Endothelial cell of umbilical vein (primary cell): ENCODE measurements at regions not wholly inside any gene's neighbourhood (a gene's known extent, or its start where the extent isn't known, plus 50 kb on each side); places are given as distances from the start of the nearest gene placed in this dataset.

Source experiments
- BruUV-seq: library from RNA; stranded (reverse); fragments of 400-500 nt; replicated peaks from 2 replicates; lab custom pipeline; 2021; lab: Mats Ljungman, UMichigan
- CTCF ChIA-PET: fragments of 300-600, 350-600 bp; sonication (Branson Sonifier 250); formaldehyde crosslinking; loops from one replicate; lab custom pipeline; 2021; ENCODE audit warnings: antibody characterized with exemption, inconsistent platforms; lab: Charles Lee
- POLR2A ChIA-PET: fragments of 300-600, 350-600 bp; sonication (Branson Sonifier 250); formaldehyde crosslinking; loops from one replicate; lab custom pipeline; 2021; ENCODE audit warnings: antibody characterized with exemption, inconsistent platforms; lab: Charles Lee
- DNase-seq: peaks from one replicate; pipeline ENCODE4 v3.0.0-alpha.2; 2011; ENCODE audit warnings: low read depth, low spot score
- FAIRE-seq: peaks from 2 replicates; lab custom pipeline; 2011; peaks lifted over from hg19 to GRCh38; lab: Jason Lieb, UNC
- H2AFZ ChIP-seq: 2 replicates; pipeline ENCODE4 v1.6.0; 2012; ENCODE audit warnings: low read depth, low read length, control low read depth, inconsistent platforms
- H3K27ac ChIP-seq: 2 replicates; pipeline ENCODE4 v1.5.1; 2011; ENCODE audit warnings: low read depth, mild to moderate bottlenecking, control low read depth, low read length, moderate library complexity; ENCODE audit not compliant: insufficient read depth
- H3K27me3 ChIP-seq, 2 experiments: 2 replicates each; pipeline versions ENCODE4 v1.6.0 to v1.6.1; 2011; ENCODE audit warnings: low read length in 2 of 2, mixed read lengths in 1 of 2; ENCODE audit not compliant: control insufficient read depth in 2 of 2, insufficient read depth in 2 of 2
- H3K36me3 ChIP-seq, 2 experiments: 2 replicates in 1 of 2; 3 replicates in 1 of 2; pipeline ENCODE4 v1.5.1; 2011; ENCODE audit warnings: low read length in 2 of 2, mild to moderate bottlenecking in 1 of 2, moderate library complexity in 1 of 2; ENCODE audit not compliant: control insufficient read depth in 2 of 2, insufficient read depth in 2 of 2; ENCODE audit errors: extremely low read depth in 1 of 2
- H3K4me1 ChIP-seq: 3 replicates; pipeline ENCODE4 v1.5.1; 2011; ENCODE audit warnings: mild to moderate bottlenecking, low read length; ENCODE audit not compliant: control insufficient read depth, insufficient read depth; ENCODE audit errors: extremely low read depth
- H3K4me2 ChIP-seq: 2 replicates; pipeline ENCODE4 v1.6.1; 2011; ENCODE audit warnings: low read length, control low read depth, mixed read lengths; ENCODE audit not compliant: insufficient read depth
- H3K4me3 ChIP-seq, 3 experiments: fragments of 200-600 bp in 1 of 3; sonication (generic), shearing (Covaris generic) in 1 of 3; replicated peaks in 1 of 3; 2 replicates each; pipeline ENCODE4 v1.5.1; 2011 to 2016; ENCODE audit warnings: control low read depth in 3 of 3, low read length in 3 of 3, mild to moderate bottlenecking in 2 of 3, inconsistent platforms in 1 of 3, low read depth in 1 of 3, moderate library complexity in 1 of 3; ENCODE audit not compliant: insufficient read depth in 1 of 3
- H3K79me2 ChIP-seq: 2 replicates; pipeline ENCODE4 v1.6.0; 2012; ENCODE audit warnings: low read length, inconsistent platforms; ENCODE audit not compliant: control insufficient read depth, insufficient read depth
- H3K9ac ChIP-seq: replicated peaks from 2 replicates; pipeline ENCODE3; 2011; ENCODE audit warnings: low read length, control low read depth; ENCODE audit not compliant: insufficient read depth; ENCODE audit errors: extremely low read depth
- H3K9me1 ChIP-seq: replicated peaks from 3 replicates; pipeline ENCODE4 v1.6.0; 2011; ENCODE audit warnings: mild to moderate bottlenecking, low read length; ENCODE audit not compliant: control insufficient read depth, insufficient read depth; ENCODE audit errors: extremely low read depth
- H3K9me3 ChIP-seq: replicated peaks from 2 replicates; pipeline ENCODE4 v1.5.1; 2012; ENCODE audit warnings: low read length, inconsistent platforms; ENCODE audit not compliant: control insufficient read depth, insufficient read depth
- H4K20me1 ChIP-seq: replicated peaks from 2 replicates; pipeline ENCODE3; 2011; ENCODE audit warnings: mild to moderate bottlenecking, low read length; ENCODE audit not compliant: control insufficient read depth, insufficient read depth; ENCODE audit errors: extremely low read depth
- EZH2 ChIP-seq: IDR thresholded peaks from 2 replicates; pipeline ENCODE4 v1.6.1; 2012; ENCODE audit warnings: borderline replicate concordance, low read depth, mild to moderate bottlenecking, moderate library complexity, low read length, inconsistent platforms; ENCODE audit not compliant: severe bottlenecking
- GATA2 ChIP-seq: IDR thresholded peaks from 2 replicates; pipeline ENCODE4 v1.7.0; 2011; ENCODE audit warnings: low read depth, mild to moderate bottlenecking, moderate library complexity, mixed read lengths, low read length; ENCODE audit not compliant: insufficient read length, insufficient read depth
- JUN ChIP-seq: IDR thresholded peaks from 2 replicates; pipeline ENCODE4 v1.6.1; 2011; ENCODE audit warnings: borderline replicate concordance, low read depth; ENCODE audit not compliant: insufficient read length, insufficient read depth
- POLR2A ChIP-seq: IDR thresholded peaks from 2 replicates; pipeline ENCODE4 v1.6.1; 2012; ENCODE audit warnings: low read depth, mild to moderate bottlenecking, control low read depth, low read length
- dilution Hi-C: fragments of 300-500 bp; cut with MboI; formaldehyde crosslinking; loops from one replicate; pipeline ENCODE4 v1.15.0; 2019; ENCODE audit warnings: low sequenced_read_pairs; ENCODE audit not compliant: extremely low pct_ligation_motif_present
- intact Hi-C: fragments of 100-400 bp; cut with micrococcal nuclease; formaldehyde crosslinking; loops from one replicate; pipeline ENCODE4 v1.10.0; 2022

DNA sequence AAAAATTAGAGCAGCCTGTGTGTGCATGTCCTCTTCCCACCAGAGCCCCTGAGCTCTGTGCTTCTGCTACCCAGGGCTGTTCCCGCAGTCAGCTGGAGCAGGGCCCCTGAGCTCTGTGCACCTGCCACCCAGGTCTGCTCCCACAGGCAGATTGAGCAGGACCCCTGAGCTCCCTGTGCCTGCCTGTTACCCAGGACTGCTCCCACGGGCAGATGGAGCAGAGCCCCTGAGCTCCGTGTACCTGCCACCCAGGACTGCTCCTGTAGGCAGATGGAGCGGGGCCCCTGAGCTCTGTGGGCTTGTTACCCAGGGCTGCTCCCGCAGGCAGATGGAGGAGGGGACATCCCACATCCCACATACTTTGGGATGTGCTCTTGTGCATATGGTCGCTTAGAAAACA is 186.8 kb upstream of the SOX1 start:
- no peaks in the 10 kb centered on the region for H4K20me1 ChIP-seq
- no peaks in the 10 kb centered on the region for H3K27me3 ChIP-seq
- no peak overlapping the region for H2AFZ ChIP-seq
- FAIRE-seq = no peak
- BruUV-seq = no TSS peak
- no peak overlapping the region for H3K4me3 ChIP-seq
- POLR2A ChIA-PET = no interaction called here
- CTCF ChIA-PET = no interaction called here
- dilution Hi-C loops (no loop called here), intact Hi-C loops (no loop called here)
- H3K4me1 ChIP-seq = no peaks in the 10 kb centered on the region
- no peaks in the 10 kb centered on the region for H3K79me2 ChIP-seq
- no peak for TF ChIP-seq JUN
- no peak for TF ChIP-seq POLR2A
- TF ChIP-seq EZH2 = no peak
- TF ChIP-seq GATA2 = no peak
- no peak overlapping the region for H3K4me2 ChIP-seq
- no peak for DNase-seq
- no peaks in the 10 kb centered on the region for H3K9me1 ChIP-seq
- no peak overlapping the region for H3K9ac ChIP-seq
- H3K36me3 ChIP-seq = no peaks in the 10 kb centered on the region
- peaks cover 2% of the 10 kb centered on the region for H3K9me3 ChIP-seq
- no peak overlapping the region for H3K27ac ChIP-seq

DNA sequence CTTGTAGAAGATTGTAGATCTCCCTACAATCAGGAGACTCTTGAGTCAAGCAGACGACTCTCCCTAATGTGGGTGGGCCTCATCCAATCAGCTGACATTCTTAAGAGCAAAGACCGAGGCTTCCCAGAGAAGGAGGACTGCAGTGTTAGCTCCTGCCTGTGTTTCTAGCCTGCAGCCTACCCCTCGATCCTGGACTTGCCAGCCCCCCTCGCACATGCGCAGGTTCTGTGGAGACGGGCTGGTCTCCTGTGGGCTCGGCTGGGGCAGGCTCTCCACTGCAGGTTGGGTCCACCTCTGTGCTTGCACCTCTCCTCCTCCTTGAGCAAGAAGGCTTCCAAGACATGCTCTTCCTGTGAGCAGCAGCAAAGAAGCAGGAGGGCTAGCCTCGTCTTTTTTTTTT is 185.2 kb upstream of the SOX1 start:
- ChIA-PET POLR2A (no interaction called here), CTCF (no interaction called here)
- no peak overlapping the region for H3K4me3 ChIP-seq
- no peak for TF ChIP-seq POLR2A
- intact Hi-C loops = no loop called here
- no peak overlapping the region for H3K4me2 ChIP-seq
- BruUV-seq = no TSS peak
- DNase-seq (no peak), FAIRE-seq (no peak)
- H3K9me1 ChIP-seq = no peaks in the 10 kb centered on the region
- no peak overlapping the region for H3K9ac ChIP-seq
- peaks cover 4% of the 10 kb centered on the region for H3K9me3 ChIP-seq
- no peaks in the 10 kb centered on the region for H4K20me1 ChIP-seq
- dilution Hi-C loops = no loop called here
- no peak overlapping the region for H2AFZ ChIP-seq
- H3K79me2 ChIP-seq = no peaks in the 10 kb centered on the region
- no peak overlapping the region for H3K27ac ChIP-seq
- H3K36me3 ChIP-seq = no peaks in the 10 kb centered on the region
- H3K4me1 ChIP-seq = no peaks in the 10 kb centered on the region
- H3K27me3 ChIP-seq = no peaks in the 10 kb centered on the region
